ENCODE measurements at regions not wholly inside any gene's neighbourhood (a gene's known extent, or its start where the extent isn't known, plus 50 kb on each side); places are given as distances from the start of the nearest gene placed in this dataset.

DNA sequence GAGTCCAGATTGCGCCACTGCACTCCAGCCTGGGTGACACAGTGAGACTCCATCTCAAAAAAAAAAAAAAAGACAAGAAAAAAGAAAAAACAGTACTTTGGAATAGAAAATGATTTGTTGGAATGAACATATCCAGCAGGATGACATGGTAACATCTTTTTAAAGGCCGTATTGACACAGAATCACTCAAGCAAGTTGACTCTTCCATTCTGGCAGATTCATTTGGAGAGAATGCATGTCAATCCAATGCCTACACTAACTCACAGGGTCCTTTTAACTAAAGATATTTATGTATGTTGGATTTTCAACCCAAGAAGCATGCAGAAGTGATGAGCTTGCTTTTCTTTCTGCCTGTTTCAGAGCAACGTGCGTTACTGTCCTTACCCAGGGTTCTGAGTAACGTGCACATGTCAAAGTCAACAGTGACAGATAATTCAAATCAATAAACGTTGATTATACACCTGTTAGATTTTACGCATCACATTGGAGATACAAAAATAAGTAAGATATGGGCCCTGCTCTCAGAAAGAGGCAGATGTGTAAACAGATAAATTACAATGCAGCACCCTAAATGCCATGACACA is 77.1 kb upstream of the FNDC3B start:
- no peaks in the 10 kb centered on the region for H3K36me3 ChIP-seq (ENCODE audit: control insufficient read depth in 2 of 2, extremely low read depth in 1 of 2, insufficient read depth in 2 of 2, low read length in 2 of 2)
- H3K4me3 ChIP-seq (ENCODE audit: control insufficient read depth in 2 of 3, extremely low read depth in 1 of 3, insufficient read depth in 2 of 3, low read depth in 1 of 3, low read length in 3 of 3), result no peak overlapping the region
- H4K20me1 ChIP-seq (ENCODE audit: control insufficient read depth, extremely low read depth, insufficient read depth, low read length), result no peaks in the 10 kb centered on the region
- no peaks in the 10 kb centered on the region for H3K27me3 ChIP-seq (ENCODE audit: control insufficient read depth, extremely low read depth, insufficient read depth, low read length)
- no peak overlapping the region for H3K9ac ChIP-seq (ENCODE audit: control insufficient read depth, extremely low read depth, insufficient read depth, low read length)
- H3K27ac ChIP-seq (ENCODE audit: control insufficient read depth, insufficient read depth, low read length), result no peak overlapping the region
- dilution Hi-C loops (cut with MboI; ENCODE audit: extremely low pct_ligation_motif_present, low sequenced_read_pairs), result no loop called here
- H3K4me2 ChIP-seq (ENCODE audit: control insufficient read depth, extremely low read depth, insufficient read depth, low read depth, low read length), result no peak overlapping the region
- H3K9me3 ChIP-seq (ENCODE audit: control insufficient read depth, low read depth, low read length), result no peaks in the 10 kb centered on the region
- DNase-seq (ENCODE audit: low read depth, low spot score) (no peak), FAIRE-seq (no peak)
- H3K79me2 ChIP-seq (ENCODE audit: control insufficient read depth, insufficient read depth, low read length), result no peaks in the 10 kb centered on the region
- H2AFZ ChIP-seq (ENCODE audit: control insufficient read depth, low read length), result no peak overlapping the region
- H3K4me1 ChIP-seq (ENCODE audit: control insufficient read depth, extremely low read depth, insufficient read depth, low read length), result peaks cover 19% of the 10 kb centered on the region
- no peaks in the 10 kb centered on the region for H3K9me1 ChIP-seq (ENCODE audit: control insufficient read depth, extremely low read depth, insufficient read depth, low read length)
- TF ChIP-seq, protein P1, sequence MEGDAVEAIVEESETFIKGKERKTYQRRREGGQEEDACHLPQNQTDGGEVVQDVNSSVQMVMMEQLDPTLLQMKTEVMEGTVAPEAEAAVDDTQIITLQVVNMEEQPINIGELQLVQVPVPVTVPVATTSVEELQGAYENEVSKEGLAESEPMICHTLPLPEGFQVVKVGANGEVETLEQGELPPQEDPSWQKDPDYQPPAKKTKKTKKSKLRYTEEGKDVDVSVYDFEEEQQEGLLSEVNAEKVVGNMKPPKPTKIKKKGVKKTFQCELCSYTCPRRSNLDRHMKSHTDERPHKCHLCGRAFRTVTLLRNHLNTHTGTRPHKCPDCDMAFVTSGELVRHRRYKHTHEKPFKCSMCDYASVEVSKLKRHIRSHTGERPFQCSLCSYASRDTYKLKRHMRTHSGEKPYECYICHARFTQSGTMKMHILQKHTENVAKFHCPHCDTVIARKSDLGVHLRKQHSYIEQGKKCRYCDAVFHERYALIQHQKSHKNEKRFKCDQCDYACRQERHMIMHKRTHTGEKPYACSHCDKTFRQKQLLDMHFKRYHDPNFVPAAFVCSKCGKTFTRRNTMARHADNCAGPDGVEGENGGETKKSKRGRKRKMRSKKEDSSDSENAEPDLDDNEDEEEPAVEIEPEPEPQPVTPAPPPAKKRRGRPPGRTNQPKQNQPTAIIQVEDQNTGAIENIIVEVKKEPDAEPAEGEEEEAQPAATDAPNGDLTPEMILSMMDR (optimal IDR thresholded peaks at IDR 0.05 in 1 of 3, IDR thresholded peaks at IDR 0.05 in 1 of 3, conservative IDR thresholded peaks at IDR 0.05 in 1 of 3; ENCODE audit: extremely low read depth in 1 of 3, insufficient read depth in 2 of 3, low read length in 3 of 3), result no peak
- no peak for TF ChIP-seq EZH2 (IDR thresholded peaks at IDR 0.05; ENCODE audit: low read length)

DNA sequence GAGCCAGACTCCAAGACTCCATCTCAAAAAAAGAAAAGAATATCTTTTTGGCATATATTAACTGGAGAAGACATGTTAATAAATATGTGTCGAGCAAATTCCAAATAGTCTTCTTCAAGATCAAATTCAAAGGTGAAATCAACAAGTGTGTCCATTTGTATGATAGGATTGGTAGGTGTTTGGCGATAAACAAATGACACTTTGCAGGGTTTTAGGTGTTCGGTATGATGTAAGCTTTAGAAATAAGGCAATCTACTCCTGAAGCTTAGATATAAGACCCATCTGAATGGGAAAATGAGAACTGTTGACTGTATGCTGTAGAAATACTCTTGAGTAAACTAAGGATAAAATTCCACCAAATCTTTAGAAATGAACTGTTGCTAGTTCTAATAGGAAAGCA is 75.8 kb upstream of the FNDC3B start:
- DNase-seq (ENCODE audit: low read depth, low spot score), result no peak
- H3K9me3 ChIP-seq (ENCODE audit: control insufficient read depth, low read depth, low read length), result no peaks in the 10 kb centered on the region
- dilution Hi-C loops (cut with MboI; ENCODE audit: extremely low pct_ligation_motif_present, low sequenced_read_pairs), result no loop called here
- no peaks in the 10 kb centered on the region for H3K79me2 ChIP-seq (ENCODE audit: control insufficient read depth, insufficient read depth, low read length)
- no peak overlapping the region for H2AFZ ChIP-seq (ENCODE audit: control insufficient read depth, low read length)
- no peak overlapping the region for H3K9ac ChIP-seq (ENCODE audit: control insufficient read depth, extremely low read depth, insufficient read depth, low read length)
- no peaks in the 10 kb centered on the region for H3K9me1 ChIP-seq (ENCODE audit: control insufficient read depth, extremely low read depth, insufficient read depth, low read length)
- no peak overlapping the region for H3K4me3 ChIP-seq (ENCODE audit: control insufficient read depth in 2 of 3, extremely low read depth in 1 of 3, insufficient read depth in 2 of 3, low read depth in 1 of 3, low read length in 3 of 3)
- H3K4me1 ChIP-seq (ENCODE audit: control insufficient read depth, extremely low read depth, insufficient read depth, low read length), result peaks cover 20% of the 10 kb centered on the region
- H3K4me2 ChIP-seq (ENCODE audit: control insufficient read depth, extremely low read depth, insufficient read depth, low read depth, low read length), result no peak overlapping the region
- H4K20me1 ChIP-seq (ENCODE audit: control insufficient read depth, extremely low read depth, insufficient read depth, low read length), result no peaks in the 10 kb centered on the region
- H3K27me3 ChIP-seq (ENCODE audit: control insufficient read depth, extremely low read depth, insufficient read depth, low read length), result no peaks in the 10 kb centered on the region
- TF ChIP-seq, protein P1 (optimal IDR thresholded peaks at IDR 0.05 in 1 of 3, IDR thresholded peaks at IDR 0.05 in 1 of 3, conservative IDR thresholded peaks at IDR 0.05 in 1 of 3; ENCODE audit: extremely low read depth in 1 of 3, insufficient read depth in 2 of 3, low read length in 3 of 3), result no peak
- H3K27ac ChIP-seq (ENCODE audit: control insufficient read depth, insufficient read depth, low read length), result no peak overlapping the region
- no peaks in the 10 kb centered on the region for H3K36me3 ChIP-seq (ENCODE audit: control insufficient read depth in 2 of 2, extremely low read depth in 1 of 2, insufficient read depth in 2 of 2, low read length in 2 of 2)
- FAIRE-seq, result no peak

Measured in keratinocyte (primary cell).